Skin epidermis (tissue), 12 donors: ENCODE measurements at regions not wholly inside any gene's neighbourhood (a gene's known extent, or its start where the extent isn't known, plus 50 kb on each side); places are given as distances from the start of the nearest gene placed in this dataset.

ENCODE experiments used
- H3K27ac ChIP-seq, 21 experiments: fragments of 200-600 bp; sonication (generic) in 11 of 21; one replicate each; pipeline ENCODE4 v1.5.0; 2020; ENCODE audit warnings: mild to moderate bottlenecking in 3 of 21, inconsistent platforms in 2 of 21, moderate library complexity in 2 of 21
- H3K4me3 ChIP-seq, 7 experiments: fragments of 200-600 bp; sonication (generic) in 2 of 7; one replicate each; pipeline ENCODE4 v1.5.0; 2020; ENCODE audit warnings: inconsistent platforms in 2 of 7, mild to moderate bottlenecking in 2 of 7, moderate library complexity in 1 of 7

GRCh38 chr7:142362349-142362748 is 104.5 kb upstream of the PRSS58 start:
- Histone ChIP-seq H3K27ac (no peak overlapping the region), H3K4me3 (no peak overlapping the region)

- H3K4me3 ChIP-seq: no peak overlapping the region
- no peak overlapping the region for H3K27ac ChIP-seq
Observed at GRCh38 chr7:142359694-142360279, 101.9 kb upstream of the PRSS58 start.

- Histone ChIP-seq H3K4me3 (no peak overlapping the region), H3K27ac (no peak overlapping the region)
Observed at GRCh38 chr7:142357953-142358520, 100.2 kb upstream of the PRSS58 start.

GRCh38 chr7:142356166-142356565 is 98.3 kb upstream of the PRSS58 start:
- no peak overlapping the region for H3K4me3 ChIP-seq
- H3K27ac ChIP-seq: no peak overlapping the region

GRCh38 chr7:142355328-142355727 is 97.5 kb upstream of the PRSS58 start:
- no peak overlapping the region for H3K27ac ChIP-seq
- H3K4me3 ChIP-seq: no peak overlapping the region

- H3K4me3 ChIP-seq: no peak overlapping the region
Observed at GRCh38 chr7:142353147-142354060, 95.5 kb upstream of the PRSS58 start.

GRCh38 chr7:142352543-142352942 is 94.7 kb upstream of the PRSS58 start:
- no peak overlapping the region for H3K4me3 ChIP-seq

More at GRCh38 chr7:142353147-142354060, 95.5 kb upstream of the PRSS58 start:
- no peak overlapping the region for H3K27ac ChIP-seq

GRCh38 chr7:142351145-142351544 is 93.3 kb upstream of the PRSS58 start:
- Histone ChIP-seq H3K27ac (no peak overlapping the region), H3K4me3 (no peak overlapping the region)

More at GRCh38 chr7:142352543-142352942, 94.7 kb upstream of the PRSS58 start:
- no peak overlapping the region for H3K27ac ChIP-seq

GRCh38 chr7:142349670-142350405 is 92.0 kb upstream of the PRSS58 start:
- Histone ChIP-seq H3K27ac (no peak overlapping the region), H3K4me3 (no peak overlapping the region)

GRCh38 chr7:142348921-142349405 is 91.1 kb upstream of the PRSS58 start:
- Histone ChIP-seq H3K27ac (no peak overlapping the region), H3K4me3 (no peak overlapping the region)

GRCh38 chr7:142348100-142348499 is 90.2 kb upstream of the PRSS58 start:
- Histone ChIP-seq H3K4me3 (no peak overlapping the region), H3K27ac (no peak overlapping the region)

GRCh38 chr7:142347091-142347490 is 89.2 kb upstream of the PRSS58 start:
- H3K27ac ChIP-seq: no peak overlapping the region
- H3K4me3 ChIP-seq: no peak overlapping the region

GRCh38 chr7:142345811-142346210 is 88.0 kb upstream of the PRSS58 start:
- H3K4me3 ChIP-seq: no peak overlapping the region
- peak overlapping the region in 2 of 21 experiments; percentile 27 to 64 for H3K27ac ChIP-seq

- H3K27ac ChIP-seq: no peak overlapping the region
Observed at GRCh38 chr7:142338633-142339501, 81.0 kb upstream of the PRSS58 start.

GRCh38 chr7:142337054-142338001 is 79.5 kb upstream of the PRSS58 start:
- Histone ChIP-seq H3K4me3 (no peak overlapping the region), H3K27ac (no peak overlapping the region)

More at GRCh38 chr7:142338633-142339501, 81.0 kb upstream of the PRSS58 start:
- no peak overlapping the region for H3K4me3 ChIP-seq

GRCh38 chr7:142334806-142335205 is 76.9 kb upstream of the PRSS58 start:
- Histone ChIP-seq H3K4me3 (no peak overlapping the region), H3K27ac (no peak overlapping the region)

GRCh38 chr7:142334236-142334635 is 76.4 kb upstream of the PRSS58 start:
- H3K27ac ChIP-seq: no peak overlapping the region
- no peak overlapping the region for H3K4me3 ChIP-seq

GRCh38 chr7:142332421-142332820 is 74.6 kb upstream of the PRSS58 start:
- H3K4me3 ChIP-seq: no peak overlapping the region
- no peak overlapping the region for H3K27ac ChIP-seq
